ENCODE measurements at regions not wholly inside any gene's neighbourhood (a gene's known extent, or its start where the extent isn't known, plus 50 kb on each side); places are given as distances from the start of the nearest gene placed in this dataset.

DNA sequence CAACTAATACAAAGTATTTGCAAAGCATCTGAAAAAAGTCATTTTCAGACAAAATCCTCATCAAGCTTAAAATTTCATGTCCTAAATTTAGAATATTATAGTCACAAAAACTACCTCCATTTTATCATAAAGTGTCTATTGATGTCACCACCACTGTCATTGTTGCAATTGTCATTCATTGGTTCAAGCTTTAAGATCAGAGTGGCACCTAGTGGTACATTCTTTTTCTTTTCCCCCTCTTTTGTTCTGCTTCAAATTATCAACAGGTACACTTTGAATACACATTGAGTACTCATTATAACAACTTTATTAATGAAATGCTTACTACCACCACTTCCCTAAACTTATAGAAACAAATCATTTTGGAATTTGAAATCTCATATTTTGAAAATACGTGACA, 379.8 kb downstream of the SEC23A start:
- TF ChIP-seq FOXK2 (IDR thresholded peaks at IDR 0.05) (no peak), NFRKB (IDR thresholded peaks at IDR 0.05) (no peak), ZNF384 (IDR thresholded peaks at IDR 0.05) (no peak), FOXA1 (IDR thresholded peaks at IDR 0.05) (no peak), TARDBP (IDR thresholded peaks at IDR 0.05) (no peak), ARNT (IDR thresholded peaks at IDR 0.05) (no peak), SUZ12 (IDR thresholded peaks at IDR 0.05) (no peak), HDGF (IDR thresholded peaks at IDR 0.05; ENCODE audit: borderline replicate concordance) (no peak), LEF1 (IDR thresholded peaks at IDR 0.05; ENCODE audit: borderline replicate concordance) (no peak), BHLHE40 (IDR thresholded peaks at IDR 0.05; ENCODE audit: borderline replicate concordance) (no peak)
- TF ChIP-seq, protein P1, sequence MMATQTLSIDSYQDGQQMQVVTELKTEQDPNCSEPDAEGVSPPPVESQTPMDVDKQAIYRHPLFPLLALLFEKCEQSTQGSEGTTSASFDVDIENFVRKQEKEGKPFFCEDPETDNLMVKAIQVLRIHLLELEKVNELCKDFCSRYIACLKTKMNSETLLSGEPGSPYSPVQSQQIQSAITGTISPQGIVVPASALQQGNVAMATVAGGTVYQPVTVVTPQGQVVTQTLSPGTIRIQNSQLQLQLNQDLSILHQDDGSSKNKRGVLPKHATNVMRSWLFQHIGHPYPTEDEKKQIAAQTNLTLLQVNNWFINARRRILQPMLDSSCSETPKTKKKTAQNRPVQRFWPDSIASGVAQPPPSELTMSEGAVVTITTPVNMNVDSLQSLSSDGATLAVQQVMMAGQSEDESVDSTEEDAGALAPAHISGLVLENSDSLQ (IDR thresholded peaks at IDR 0.05) = no peak
